B cell (primary cell): ENCODE measurements at regions not wholly inside any gene's neighbourhood (a gene's known extent, or its start where the extent isn't known, plus 50 kb on each side); places are given as distances from the start of the nearest gene placed in this dataset.

Experiments
- ATAC-seq: fragments of 200-7000 bp; cut with Tn5 transposase; one replicate; pipeline ENCODE4 v1.10.0; 2021; ENCODE audit warnings: low read depth, mild to moderate bottlenecking, moderate number of reproducible peaks, moderate library complexity
- CTCF ChIA-PET: fragments of 350-600 bp; sonication (Branson Sonifier 250); formaldehyde crosslinking; loops from one replicate; lab custom pipeline; 2021; ENCODE audit warnings: antibody characterized with exemption, inconsistent platforms; lab: Charles Lee
- POLR2A ChIA-PET: fragments of 350-600 bp; sonication (Branson Sonifier 250); formaldehyde crosslinking; loops from one replicate; lab custom pipeline; 2021; ENCODE audit warnings: antibody characterized with exemption; lab: Charles Lee
- DNase-seq: peaks from one replicate; pipeline ENCODE4 v3.0.0; 2013
- H2AFZ ChIP-seq: 2 replicates; pipeline ENCODE4 v1.6.1; 2012; ENCODE audit warnings: mild to moderate bottlenecking, low read depth, low read length; ENCODE audit not compliant: insufficient read depth, poor library complexity, severe bottlenecking
- H3K27ac ChIP-seq, 2 donors: 1 replicate in 1 of 2; 2 replicates in 1 of 2; pipeline ENCODE4 v1.5.1; 2012 to 2013; ENCODE audit warnings: low read length in 2 of 2, mild to moderate bottlenecking in 2 of 2, moderate library complexity in 1 of 2
- H3K27me3 ChIP-seq, 4 experiments: fragments of 200-600 bp in 1 of 4; sonication (generic) in 1 of 4; replicated peaks in 1 of 4; 1 replicate in 2 of 4; 2 replicates in 2 of 4; pipeline versions ENCODE4 v1.6.1 to v1.7.0; 2013 to 2016; ENCODE audit warnings: low read length in 3 of 4, mild to moderate bottlenecking in 2 of 4, mixed read lengths in 1 of 4, moderate library complexity in 1 of 4; ENCODE audit not compliant: insufficient read depth in 4 of 4, control insufficient read depth in 3 of 4; ENCODE audit errors: control extremely low read depth in 1 of 4
- H3K36me3 ChIP-seq, 2 experiments: replicated peaks in 1 of 2; 1 replicate in 1 of 2; 2 replicates in 1 of 2; pipeline versions ENCODE4 v1.6.1 to v1.7.1; 2013; ENCODE audit warnings: low read length in 1 of 2; ENCODE audit not compliant: insufficient read depth in 2 of 2, control insufficient read depth in 1 of 2; ENCODE audit errors: control extremely low read depth in 1 of 2, extremely low read depth in 1 of 2
- H3K4me1 ChIP-seq, 2 donors: fragments of 200-600 bp in 1 of 2; sonication (generic) in 1 of 2; 1 replicate in 1 of 2; 2 replicates in 1 of 2; pipeline versions ENCODE4 v1.5.1 to v1.6.1; 2013 to 2017; ENCODE audit warnings: low read length in 2 of 2; ENCODE audit not compliant: control insufficient read depth in 2 of 2, insufficient read depth in 2 of 2
- H3K4me2 ChIP-seq: replicated peaks from 2 replicates; pipeline ENCODE3; 2012; ENCODE audit warnings: mild to moderate bottlenecking, low read depth, low read length; ENCODE audit not compliant: poor library complexity, severe bottlenecking
- H3K4me3 ChIP-seq, 5 experiments: fragments of 200-600 bp in 1 of 5; sonication (generic) in 1 of 5; 1 replicate in 3 of 5; 2 replicates in 2 of 5; pipeline versions ENCODE4 v1.5.1 to v1.7.0; 2011 to 2016; ENCODE audit warnings: low read length in 4 of 5, mild to moderate bottlenecking in 4 of 5, low read depth in 2 of 5, control low read depth in 1 of 5, moderate library complexity in 1 of 5; ENCODE audit not compliant: insufficient read depth in 1 of 5; ENCODE audit errors: control extremely low read depth in 1 of 5, extremely low read depth in 1 of 5
- H3K79me2 ChIP-seq: fragments of 200-600 bp; sonication (generic); one replicate; pipeline ENCODE4 v1.6.0; 2016; ENCODE audit warnings: low read length; ENCODE audit not compliant: control insufficient read depth, insufficient read depth
- H3K9ac ChIP-seq: fragments of 200-600 bp; sonication (generic); 2 replicates; pipeline ENCODE4 v1.6.1; 2017; ENCODE audit warnings: mild to moderate bottlenecking, low read length, moderate library complexity
- H3K9me3 ChIP-seq, 3 donors: one replicate each; pipeline versions ENCODE4 v1.6.1 to v1.7.1; 2013; ENCODE audit warnings: low read length in 2 of 3; ENCODE audit not compliant: control insufficient read depth in 2 of 3, insufficient read depth in 1 of 3; ENCODE audit errors: control extremely low read depth in 1 of 3
- H4K20me1 ChIP-seq: 2 replicates; pipeline ENCODE4 v1.6.0; 2012; ENCODE audit warnings: mild to moderate bottlenecking, low read length; ENCODE audit not compliant: insufficient read depth, control insufficient read depth, poor library complexity, severe bottlenecking
- H3K27ac Mint-ChIP-seq: one replicate; pipeline ENCODE4 v1.8.0; 2021; ENCODE audit warnings: mixed read lengths
- H3K27me3 Mint-ChIP-seq: one replicate; pipeline ENCODE4 v1.8.0; 2021; ENCODE audit warnings: mixed read lengths
- H3K4me1 Mint-ChIP-seq: one replicate; pipeline ENCODE4 v1.8.0; 2021; ENCODE audit warnings: mixed read lengths
- H3K4me3 Mint-ChIP-seq: one replicate; pipeline ENCODE4 v1.8.0; 2021; ENCODE audit warnings: mixed read lengths
- H3K9me3 Mint-ChIP-seq: one replicate; pipeline ENCODE4 v1.8.0; 2022; ENCODE audit warnings: mixed read lengths; ENCODE audit not compliant: insufficient read depth
- CTCF ChIP-seq: fragments of 200-600 bp; IDR thresholded peaks from one replicate; pipeline ENCODE4 v1.8.0; 2022; ENCODE audit warnings: antibody characterized with exemption, mild to moderate bottlenecking
- EZH2 ChIP-seq: IDR thresholded peaks from 2 replicates; pipeline ENCODE4 v1.6.1; 2012; ENCODE audit warnings: borderline replicate concordance, low read depth, mild to moderate bottlenecking, moderate library complexity, low read length; ENCODE audit not compliant: insufficient read depth, poor library complexity, severe bottlenecking
- WGBS: methylation state at CpG from one replicate; pipeline ENCODE4 v1.1.5; 2013; ENCODE audit warnings: missing lambda C conversion rate; ENCODE audit not compliant: insufficient coverage; 5-methylcytosine and 5-hydroxymethylcytosine counted together
- intact Hi-C: fragments of 100-400 bp; cut with micrococcal nuclease; formaldehyde crosslinking; loops from one replicate; pipeline ENCODE4 v1.10.0; 2022

- no peak overlapping the region for H3K9ac ChIP-seq
Observed at GRCh38 chr4:57689693-57690205, 579.6 kb upstream of the IGFBP7 start.

GRCh38 chr4:57682275-57682674 lies 572.1 kb upstream of the IGFBP7 start:
- H4K20me1 ChIP-seq, result no peaks in the 10 kb centered on the region
- no peak overlapping the region for H3K27ac ChIP-seq
- Mint-ChIP-seq H3K9me3 (peaks cover 2% of the 10 kb centered on the region), H3K27me3 (no peaks in the 10 kb centered on the region), H3K4me1 (no peaks in the 10 kb centered on the region), H3K27ac (no peak overlapping the region), H3K4me3 (no peak overlapping the region)
- H3K9me3 ChIP-seq, result peaks cover 0 to 1% (median 0%) of the 10 kb centered on the region in 3 donors
- ChIA-PET POLR2A (no interaction called here), CTCF (no interaction called here)
- no peak for DNase-seq
- intact Hi-C loops, result no loop called here
- no peak for ATAC-seq
- no peak overlapping the region for H3K4me3 ChIP-seq
- H3K4me2 ChIP-seq, result no peak overlapping the region
- no peaks in the 10 kb centered on the region for H3K79me2 ChIP-seq
- no peak overlapping the region for H3K9ac ChIP-seq
- no peak for TF ChIP-seq CTCF
- H3K4me1 ChIP-seq, result no peaks in the 10 kb centered on the region
- no peaks in the 10 kb centered on the region for H3K36me3 ChIP-seq
- H3K27me3 ChIP-seq, result no peaks in the 10 kb centered on the region
- no peak overlapping the region for H2AFZ ChIP-seq

More at GRCh38 chr4:57689693-57690205, 579.6 kb upstream of the IGFBP7 start:
- no peak for TF ChIP-seq EZH2
- no peak for TF ChIP-seq CTCF
- Mint-ChIP-seq H3K4me3 (no peak overlapping the region), H3K27me3 (no peaks in the 10 kb centered on the region), H3K4me1 (no peaks in the 10 kb centered on the region), H3K9me3 (peaks cover 2% of the 10 kb centered on the region), H3K27ac (no peak overlapping the region)
- Histone ChIP-seq H3K79me2 (no peaks in the 10 kb centered on the region), H3K27me3 (no peaks in the 10 kb centered on the region), H3K4me2 (no peak overlapping the region), H3K36me3 (no peaks in the 10 kb centered on the region), H4K20me1 (no peaks in the 10 kb centered on the region), H2AFZ (no peak overlapping the region), H3K4me1 (no peaks in the 10 kb centered on the region), H3K27ac (no peak overlapping the region), H3K4me3 (no peak overlapping the region), H3K9me3 (peaks cover 0 to 5% (median 0%) of the 10 kb centered on the region in 3 donors)
- intact Hi-C loops, result no loop called here
- ATAC-seq (no peak), DNase-seq (no peak)
- 60% methylated on average over 1 of the region's 2 CpGs for WGBS
- ChIA-PET CTCF (no interaction called here), POLR2A (no interaction called here)
